SK-MEL-5 (cell line): ENCODE measurements at regions not wholly inside any gene's neighbourhood (a gene's known extent, or its start where the extent isn't known, plus 50 kb on each side); places are given as distances from the start of the nearest gene placed in this dataset.

Source experiments
- DNase-seq: peaks from one replicate; pipeline ENCODE4 v3.0.0-alpha.2; 2016; ENCODE audit warnings: low read depth, low spot score
- in situ Hi-C: cut with HindIII; loops from 2 replicates; pipeline ENCODE4 v1.10.0; 2016; ENCODE audit warnings: low sequenced_read_pairs, high pct_unique_total_duplicates, low pct_unique_long_range_greater_than_20kb

DNA sequence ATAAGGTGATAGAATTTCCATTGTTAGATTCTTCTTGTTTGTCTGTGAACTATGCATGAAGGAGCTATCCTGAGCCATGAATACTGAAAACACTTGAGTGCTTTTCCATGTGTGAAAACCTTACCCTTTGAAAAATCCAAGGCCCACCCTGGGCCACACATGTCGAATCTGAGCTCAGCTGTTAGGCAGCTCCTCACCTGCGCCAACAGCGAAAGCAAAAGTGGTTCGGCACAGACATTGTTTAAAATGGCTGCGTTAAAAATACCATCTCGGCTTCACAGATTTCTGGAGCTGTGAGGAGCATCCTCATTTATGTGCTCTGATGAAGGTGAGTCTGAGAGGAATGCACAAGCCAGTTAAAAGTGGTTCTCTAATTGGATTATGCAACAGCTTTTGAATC, 137.7 kb downstream of the NEUROD6 start:
- in situ Hi-C loops: no loop called here
- no peak for DNase-seq

GRCh38 chr7:31192986-31193385, 140.9 kb downstream of the ADCYAP1R1 start:
- in situ Hi-C loops: no loop called here
- peak; percentile 86 for DNase-seq

- no peak for DNase-seq
- in situ Hi-C loops: no loop called here
Observed at GRCh38 chr7:31190906-31191305, 138.8 kb downstream of the ADCYAP1R1 start.

GRCh38 chr7:31186202-31186601, 134.1 kb downstream of the ADCYAP1R1 start:
- in situ Hi-C loops: no loop called here
- no peak for DNase-seq

GRCh38 chr7:31175672-31176071, 123.6 kb downstream of the ADCYAP1R1 start:
- in situ Hi-C loops: no loop called here
- peak; percentile 37 for DNase-seq

- no peak for DNase-seq
- in situ Hi-C loops: no loop called here
Observed at GRCh38 chr7:31171984-31172383, 119.9 kb downstream of the ADCYAP1R1 start.

GRCh38 chr7:31171216-31171785, 119.2 kb downstream of the ADCYAP1R1 start:
- in situ Hi-C loops: no loop called here
- no peak for DNase-seq
